Liver (tissue), 8 donors: ENCODE measurements at regions not wholly inside any gene's neighbourhood (a gene's known extent, or its start where the extent isn't known, plus 50 kb on each side); places are given as distances from the start of the nearest gene placed in this dataset.

Experiments used
- DNase-seq: peaks from one replicate; pipeline ENCODE4 v3.0.0-alpha.2; 2017; ENCODE audit warnings: low spot score
- H3K27ac ChIP-seq, 2 donors: one replicate each; pipeline ENCODE4 v1.7.0; 2013; ENCODE audit warnings: inconsistent platforms in 2 of 2, low read length in 2 of 2, control low read depth in 1 of 2, low read depth in 1 of 2, mild to moderate bottlenecking in 1 of 2
- H3K27me3 ChIP-seq, 4 donors: one replicate each; pipeline versions ENCODE4 v1.6.1 to v1.7.0; 2013; ENCODE audit warnings: low read length in 3 of 4, inconsistent platforms in 1 of 4, mild to moderate bottlenecking in 1 of 4, moderate library complexity in 1 of 4; ENCODE audit not compliant: control insufficient read depth in 4 of 4, insufficient read depth in 4 of 4
- H3K36me3 ChIP-seq, 4 donors: one replicate each; pipeline versions ENCODE4 v1.6.1 to v1.7.0; 2013; ENCODE audit warnings: low read length in 3 of 4, mild to moderate bottlenecking in 3 of 4, low read depth in 1 of 4, moderate library complexity in 1 of 4; ENCODE audit not compliant: control insufficient read depth in 4 of 4, insufficient read depth in 3 of 4
- H3K4me1 ChIP-seq, 4 donors: one replicate each; pipeline versions ENCODE4 v1.6.1 to v1.7.0; 2013; ENCODE audit warnings: low read length in 3 of 4, mild to moderate bottlenecking in 3 of 4, moderate library complexity in 1 of 4; ENCODE audit not compliant: control insufficient read depth in 4 of 4, insufficient read depth in 4 of 4
- H3K4me3 ChIP-seq, 3 donors: one replicate each; pipeline versions ENCODE4 v1.6.1 to v1.7.0; 2013; ENCODE audit warnings: low read length in 3 of 3, control low read depth in 1 of 3, low read depth in 1 of 3, mild to moderate bottlenecking in 1 of 3
- H3K9ac ChIP-seq, 2 donors: one replicate each; pipeline ENCODE4 v1.7.0; 2013; ENCODE audit warnings: low read length in 2 of 2, mild to moderate bottlenecking in 2 of 2, moderate library complexity in 2 of 2, control low read depth in 1 of 2, low read depth in 1 of 2
- H3K9me3 ChIP-seq, 4 donors: one replicate each; pipeline versions ENCODE4 v1.6.1 to v1.7.0; 2013; ENCODE audit warnings: low read length in 3 of 4; ENCODE audit not compliant: control insufficient read depth in 4 of 4
- EGR1 ChIP-seq, 2 donors: IDR thresholded peaks; 2 replicates each; pipeline ENCODE4 v1.6.1; 2016 to 2018; ENCODE audit warnings: antibody characterized with exemption in 2 of 2, low read depth in 2 of 2
- FOXA1 ChIP-seq: IDR thresholded peaks from 2 replicates; pipeline ENCODE4 v1.6.1; 2016; ENCODE audit warnings: antibody characterized with exemption
- FOXA2 ChIP-seq: IDR thresholded peaks from 2 replicates; pipeline ENCODE4 v1.6.1; 2016; ENCODE audit warnings: antibody characterized with exemption
- GABPA ChIP-seq, 2 donors: IDR thresholded peaks in 1 of 2; conservative IDR thresholded peaks in 1 of 2; 2 replicates each; pipeline ENCODE4 v1.6.1; 2016; ENCODE audit warnings: antibody characterized with exemption in 2 of 2, mild to moderate bottlenecking in 1 of 2, moderate library complexity in 1 of 2
- HNF4A ChIP-seq, 2 donors: conservative IDR thresholded peaks; 2 replicates each; pipeline ENCODE4 v1.6.1; 2016; ENCODE audit warnings: antibody characterized with exemption in 2 of 2, mild to moderate bottlenecking in 2 of 2
- HNF4G ChIP-seq: IDR thresholded peaks from 2 replicates; pipeline ENCODE4 v1.6.1; 2016; ENCODE audit warnings: antibody characterized with exemption
- JUND ChIP-seq, 2 donors: IDR thresholded peaks; 2 replicates each; pipeline ENCODE4 v1.6.1; 2016; ENCODE audit warnings: antibody characterized with exemption in 2 of 2
- NR2F2 ChIP-seq: IDR thresholded peaks from 2 replicates; pipeline ENCODE4 v1.6.1; 2016; ENCODE audit warnings: antibody characterized with exemption
- RAD21 ChIP-seq, 2 donors: IDR thresholded peaks; 2 replicates each; pipeline ENCODE4 v1.6.1; 2016; ENCODE audit warnings: antibody characterized with exemption in 2 of 2, mild to moderate bottlenecking in 2 of 2
- RXRA ChIP-seq, 2 donors: IDR thresholded peaks; 2 replicates each; pipeline ENCODE4 v1.6.1; 2017 to 2018; ENCODE audit warnings: antibody characterized with exemption in 2 of 2, mild to moderate bottlenecking in 1 of 2
- SP1 ChIP-seq: IDR thresholded peaks from 2 replicates; pipeline ENCODE4 v1.6.1; 2018; ENCODE audit warnings: antibody characterized with exemption, mild to moderate bottlenecking
- TAF1 ChIP-seq: conservative IDR thresholded peaks from 2 replicates; pipeline ENCODE4 v1.6.1; 2016; ENCODE audit warnings: antibody characterized with exemption, mild to moderate bottlenecking
- YY1 ChIP-seq: IDR thresholded peaks from 2 replicates; pipeline ENCODE4 v1.6.1; 2016; ENCODE audit warnings: antibody characterized with exemption, mild to moderate bottlenecking
- WGBS: extraction: QIAGEN DNeasy Blood & Tissue Kit; methylation state at CpG from one replicate; pipeline ENCODE4 v1.1.7; 2013; 5-methylcytosine and 5-hydroxymethylcytosine counted together
- TF ChIP-seq, protein P1 (sequence below): IDR thresholded peaks from 2 replicates; pipeline ENCODE4 v1.6.1; 2016; ENCODE audit warnings: antibody characterized with exemption
- TF ChIP-seq, protein P2 (sequence below): IDR thresholded peaks from 2 replicates; pipeline ENCODE4 v1.6.1; 2016; ENCODE audit warnings: antibody characterized with exemption
- TF ChIP-seq, protein P3 (sequence below): IDR thresholded peaks from 2 replicates; pipeline ENCODE4 v1.6.1; 2016; ENCODE audit warnings: antibody characterized with exemption
- TF ChIP-seq, protein P4 (sequence below): fragments of 150-350 bp; IDR thresholded peaks from 2 replicates; pipeline ENCODE4 v1.5.1; 2017; ENCODE audit warnings: improper control_type of control experiment, low read depth, low read length; ENCODE audit not compliant: missing input control
- TF ChIP-seq, protein P5 (sequence below): IDR thresholded peaks from 2 replicates; pipeline ENCODE4 v1.6.1; 2016; ENCODE audit warnings: antibody characterized with exemption, mild to moderate bottlenecking
- donor health status: healthy.
- donor health status: healthy.
- donor health status: healthy.
- donor health status: healthy.
- donor health status: healthy.

DNA sequence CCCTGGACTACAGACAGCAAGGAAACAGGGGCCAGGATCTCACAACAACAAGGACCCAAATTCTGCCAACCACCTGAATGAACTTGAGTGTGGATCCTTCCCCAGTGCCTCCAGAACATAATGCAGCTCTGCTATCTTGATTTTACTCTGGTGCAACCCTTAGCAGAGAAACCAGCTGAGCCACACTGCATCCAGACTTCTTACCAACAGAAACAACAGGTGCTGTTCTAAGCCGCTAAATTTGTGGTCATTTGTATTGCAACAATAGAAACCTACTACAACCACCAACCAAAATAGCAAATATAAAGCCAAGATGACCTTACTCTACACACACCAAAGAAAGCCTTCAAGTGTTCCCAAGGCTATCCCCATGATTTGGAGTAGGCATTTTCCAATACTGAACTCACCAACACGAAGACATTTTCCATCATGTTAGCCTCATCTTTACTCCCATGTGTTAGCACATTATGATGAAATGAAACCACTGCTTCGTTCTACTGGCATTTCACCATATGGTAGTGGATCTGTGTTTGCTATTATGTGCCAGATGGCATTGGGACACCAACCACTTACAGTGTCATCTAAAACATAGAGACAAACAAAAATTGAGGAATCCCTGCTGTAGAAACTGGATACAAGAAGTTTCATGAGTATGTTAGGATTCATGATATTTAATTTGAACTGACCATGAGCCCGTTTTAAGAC is 249.8 kb upstream of the ID4 start:
- H3K27ac ChIP-seq = no peak overlapping the region
- WGBS = 67% methylated on average over 4 of the region's 4 CpGs
- DNase-seq = no peak
- peaks cover 0 to 1% (median 0%) of the 10 kb centered on the region in 4 donors for H3K4me1 ChIP-seq
- H3K9me3 ChIP-seq = peaks cover 0 to 2% (median 0%) of the 10 kb centered on the region in 4 donors
- H3K36me3 ChIP-seq = no peaks in the 10 kb centered on the region
- H3K4me3 ChIP-seq = no peak overlapping the region
- H3K9ac ChIP-seq = no peak overlapping the region
- H3K27me3 ChIP-seq = no peaks in the 10 kb centered on the region
- TF ChIP-seq SP1 (no peak), EGR1 (IDR thresholded peaks at IDR 0.05; ENCODE audit: low read depth in 2 of 2) (no peak), FOXA1 (no peak), GABPA (IDR thresholded peaks at IDR 0.05 in 1 of 2, conservative IDR thresholded peaks at IDR 0.05 in 1 of 2) (no peak), RXRA (IDR thresholded peaks at IDR 0.05) (no peak), HNF4G (no peak), NR2F2 (no peak), RAD21 (IDR thresholded peaks at IDR 0.05) (no peak), FOXA2 (no peak), YY1 (no peak), TAF1 (no peak), HNF4A (conservative IDR thresholded peaks at IDR 0.05) (no peak), JUND (IDR thresholded peaks at IDR 0.05) (no peak)
- TF ChIP-seq, protein P1, sequence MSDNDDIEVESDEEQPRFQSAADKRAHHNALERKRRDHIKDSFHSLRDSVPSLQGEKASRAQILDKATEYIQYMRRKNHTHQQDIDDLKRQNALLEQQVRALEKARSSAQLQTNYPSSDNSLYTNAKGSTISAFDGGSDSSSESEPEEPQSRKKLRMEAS = no peak
- TF ChIP-seq, protein P2, sequence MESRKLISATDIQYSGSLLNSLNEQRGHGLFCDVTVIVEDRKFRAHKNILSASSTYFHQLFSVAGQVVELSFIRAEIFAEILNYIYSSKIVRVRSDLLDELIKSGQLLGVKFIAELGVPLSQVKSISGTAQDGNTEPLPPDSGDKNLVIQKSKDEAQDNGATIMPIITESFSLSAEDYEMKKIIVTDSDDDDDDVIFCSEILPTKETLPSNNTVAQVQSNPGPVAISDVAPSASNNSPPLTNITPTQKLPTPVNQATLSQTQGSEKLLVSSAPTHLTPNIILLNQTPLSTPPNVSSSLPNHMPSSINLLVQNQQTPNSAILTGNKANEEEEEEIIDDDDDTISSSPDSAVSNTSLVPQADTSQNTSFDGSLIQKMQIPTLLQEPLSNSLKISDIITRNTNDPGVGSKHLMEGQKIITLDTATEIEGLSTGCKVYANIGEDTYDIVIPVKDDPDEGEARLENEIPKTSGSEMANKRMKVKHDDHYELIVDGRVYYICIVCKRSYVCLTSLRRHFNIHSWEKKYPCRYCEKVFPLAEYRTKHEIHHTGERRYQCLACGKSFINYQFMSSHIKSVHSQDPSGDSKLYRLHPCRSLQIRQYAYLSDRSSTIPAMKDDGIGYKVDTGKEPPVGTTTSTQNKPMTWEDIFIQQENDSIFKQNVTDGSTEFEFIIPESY = no peak
- TF ChIP-seq, protein P3, sequence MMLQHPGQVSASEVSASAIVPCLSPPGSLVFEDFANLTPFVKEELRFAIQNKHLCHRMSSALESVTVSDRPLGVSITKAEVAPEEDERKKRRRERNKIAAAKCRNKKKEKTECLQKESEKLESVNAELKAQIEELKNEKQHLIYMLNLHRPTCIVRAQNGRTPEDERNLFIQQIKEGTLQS = no peak
- TF ChIP-seq, protein P4, sequence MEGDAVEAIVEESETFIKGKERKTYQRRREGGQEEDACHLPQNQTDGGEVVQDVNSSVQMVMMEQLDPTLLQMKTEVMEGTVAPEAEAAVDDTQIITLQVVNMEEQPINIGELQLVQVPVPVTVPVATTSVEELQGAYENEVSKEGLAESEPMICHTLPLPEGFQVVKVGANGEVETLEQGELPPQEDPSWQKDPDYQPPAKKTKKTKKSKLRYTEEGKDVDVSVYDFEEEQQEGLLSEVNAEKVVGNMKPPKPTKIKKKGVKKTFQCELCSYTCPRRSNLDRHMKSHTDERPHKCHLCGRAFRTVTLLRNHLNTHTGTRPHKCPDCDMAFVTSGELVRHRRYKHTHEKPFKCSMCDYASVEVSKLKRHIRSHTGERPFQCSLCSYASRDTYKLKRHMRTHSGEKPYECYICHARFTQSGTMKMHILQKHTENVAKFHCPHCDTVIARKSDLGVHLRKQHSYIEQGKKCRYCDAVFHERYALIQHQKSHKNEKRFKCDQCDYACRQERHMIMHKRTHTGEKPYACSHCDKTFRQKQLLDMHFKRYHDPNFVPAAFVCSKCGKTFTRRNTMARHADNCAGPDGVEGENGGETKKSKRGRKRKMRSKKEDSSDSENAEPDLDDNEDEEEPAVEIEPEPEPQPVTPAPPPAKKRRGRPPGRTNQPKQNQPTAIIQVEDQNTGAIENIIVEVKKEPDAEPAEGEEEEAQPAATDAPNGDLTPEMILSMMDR = no peak
- TF ChIP-seq, protein P5, sequence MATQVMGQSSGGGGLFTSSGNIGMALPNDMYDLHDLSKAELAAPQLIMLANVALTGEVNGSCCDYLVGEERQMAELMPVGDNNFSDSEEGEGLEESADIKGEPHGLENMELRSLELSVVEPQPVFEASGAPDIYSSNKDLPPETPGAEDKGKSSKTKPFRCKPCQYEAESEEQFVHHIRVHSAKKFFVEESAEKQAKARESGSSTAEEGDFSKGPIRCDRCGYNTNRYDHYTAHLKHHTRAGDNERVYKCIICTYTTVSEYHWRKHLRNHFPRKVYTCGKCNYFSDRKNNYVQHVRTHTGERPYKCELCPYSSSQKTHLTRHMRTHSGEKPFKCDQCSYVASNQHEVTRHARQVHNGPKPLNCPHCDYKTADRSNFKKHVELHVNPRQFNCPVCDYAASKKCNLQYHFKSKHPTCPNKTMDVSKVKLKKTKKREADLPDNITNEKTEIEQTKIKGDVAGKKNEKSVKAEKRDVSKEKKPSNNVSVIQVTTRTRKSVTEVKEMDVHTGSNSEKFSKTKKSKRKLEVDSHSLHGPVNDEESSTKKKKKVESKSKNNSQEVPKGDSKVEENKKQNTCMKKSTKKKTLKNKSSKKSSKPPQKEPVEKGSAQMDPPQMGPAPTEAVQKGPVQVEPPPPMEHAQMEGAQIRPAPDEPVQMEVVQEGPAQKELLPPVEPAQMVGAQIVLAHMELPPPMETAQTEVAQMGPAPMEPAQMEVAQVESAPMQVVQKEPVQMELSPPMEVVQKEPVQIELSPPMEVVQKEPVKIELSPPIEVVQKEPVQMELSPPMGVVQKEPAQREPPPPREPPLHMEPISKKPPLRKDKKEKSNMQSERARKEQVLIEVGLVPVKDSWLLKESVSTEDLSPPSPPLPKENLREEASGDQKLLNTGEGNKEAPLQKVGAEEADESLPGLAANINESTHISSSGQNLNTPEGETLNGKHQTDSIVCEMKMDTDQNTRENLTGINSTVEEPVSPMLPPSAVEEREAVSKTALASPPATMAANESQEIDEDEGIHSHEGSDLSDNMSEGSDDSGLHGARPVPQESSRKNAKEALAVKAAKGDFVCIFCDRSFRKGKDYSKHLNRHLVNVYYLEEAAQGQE = no peak
